ENCODE measurements at regions not wholly inside any gene's neighbourhood (a gene's known extent, or its start where the extent isn't known, plus 50 kb on each side); places are given as distances from the start of the nearest gene placed in this dataset.

DNA sequence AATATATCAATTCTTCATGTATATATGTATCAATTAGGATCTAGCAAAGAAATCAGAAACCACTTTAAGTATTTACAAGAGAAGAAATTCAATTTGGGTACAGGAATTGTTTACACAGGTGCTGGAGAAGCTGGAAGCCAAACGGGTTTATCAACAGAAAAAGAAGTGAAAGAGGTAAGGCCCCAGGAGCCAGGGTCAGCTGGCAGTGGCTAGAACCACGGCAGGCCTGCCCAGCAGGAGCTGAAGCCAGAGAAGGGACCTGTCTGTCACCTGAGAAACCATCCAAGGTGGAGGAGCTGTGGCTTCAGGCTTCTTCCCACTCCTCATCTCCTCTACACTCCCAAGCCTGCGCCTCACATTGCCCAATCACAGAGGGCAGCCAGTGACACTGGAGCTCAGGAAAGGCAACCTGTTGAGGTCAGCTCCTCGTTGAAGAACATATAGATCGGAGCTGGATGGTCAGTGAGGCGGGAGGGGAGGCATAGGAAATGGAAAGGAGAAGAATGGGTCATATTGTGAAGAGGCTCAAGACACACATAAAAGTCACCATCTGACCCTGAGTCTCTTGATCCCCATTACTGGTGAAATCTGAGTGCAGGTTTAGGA is 182.6 kb downstream of the REEP3 start:
- intact Hi-C loops (cut with micrococcal nuclease), result no loop called here
- DNase-seq, result no peak
- no peak for ATAC-seq

GRCh38 chr10:63707254-63707910 is 186.2 kb downstream of the REEP3 start:
- no peak for DNase-seq
- intact Hi-C loops (cut with micrococcal nuclease), result no loop called here

DNA sequence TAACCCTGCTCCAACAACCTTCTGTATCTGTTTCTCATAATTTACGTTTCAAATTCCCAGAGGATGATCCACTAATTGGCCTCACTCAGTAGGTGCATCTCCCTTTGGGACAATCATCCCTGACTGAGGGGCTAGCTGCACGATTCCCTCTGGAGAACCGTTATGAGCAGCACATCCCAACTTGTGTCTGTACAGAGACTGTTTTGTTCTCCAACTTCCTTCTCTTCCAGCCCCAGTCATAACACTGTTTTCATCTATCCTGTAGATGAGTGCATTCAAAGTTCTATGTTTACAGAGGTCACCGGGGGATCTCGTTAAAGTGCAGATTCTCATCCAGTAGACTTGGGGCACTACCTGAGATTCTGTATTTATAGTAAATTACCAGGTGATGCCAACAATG is 187.2 kb downstream of the REEP3 start:
- intact Hi-C loops (cut with micrococcal nuclease), result no loop called here
- ATAC-seq (no peak), DNase-seq (no peak)

More at GRCh38 chr10:63707254-63707910, 186.2 kb downstream of the REEP3 start:
- ATAC-seq, result peak; percentile 53

DNA sequence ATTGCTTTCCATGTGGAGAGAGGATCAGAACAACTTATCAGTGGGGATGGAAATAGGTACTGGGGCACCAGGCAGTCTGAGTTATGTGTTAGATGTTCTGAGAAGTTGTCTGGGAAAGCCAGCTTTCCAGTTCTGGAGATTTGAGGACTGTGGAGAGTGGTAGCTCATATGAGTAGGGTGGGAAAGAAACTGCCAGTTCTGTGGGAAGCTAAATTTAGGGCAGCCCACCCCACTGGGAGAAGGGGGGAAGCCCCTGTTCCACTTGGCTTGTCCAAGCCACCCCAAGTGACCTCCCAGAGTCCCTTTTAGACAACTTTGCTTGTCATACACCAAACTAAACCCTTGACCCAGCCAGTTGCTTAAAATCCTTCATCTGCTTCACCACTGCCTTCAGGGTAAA is 189.5 kb downstream of the REEP3 start:
- ATAC-seq, result peak; percentile 9
- no peak for DNase-seq
- intact Hi-C loops (cut with micrococcal nuclease), result loop anchor here (10.0 kb wide), 1 partner anchor 76 kb away; no protein-coding TSS in a partner anchor

DNA sequence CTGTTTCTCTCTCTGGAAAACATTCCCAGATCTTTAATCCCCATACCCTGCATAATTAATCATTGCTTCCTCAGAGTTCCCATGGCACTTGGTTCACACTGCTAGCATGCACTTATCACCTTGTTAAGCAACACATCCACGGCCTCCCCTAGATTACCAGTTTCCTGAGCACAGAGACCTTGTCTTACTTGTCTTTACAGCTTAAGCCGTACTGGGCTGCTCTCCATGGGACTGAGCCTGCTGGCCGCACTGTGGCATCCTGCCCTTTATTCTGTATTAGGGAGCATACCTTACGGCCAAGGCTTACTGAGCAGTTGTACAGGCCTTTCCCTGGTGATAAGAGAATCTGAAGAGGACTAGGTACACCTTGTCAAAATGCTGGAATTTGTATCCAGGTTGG is 190.2 kb downstream of the REEP3 start:
- DNase-seq, result peak; percentile 68
- intact Hi-C loops (cut with micrococcal nuclease), result loop anchor here (10.0 kb wide), 1 partner anchor 77 kb away; no protein-coding TSS in a partner anchor
- ATAC-seq, result peak; percentile 78

GRCh38 chr10:63711867-63712716 is 190.9 kb downstream of the REEP3 start:
- intact Hi-C loops (cut with micrococcal nuclease), result loop anchor here (10.0 kb wide), 1 partner anchor 77 kb away; no protein-coding TSS in a partner anchor
- ATAC-seq, result peak; percentile 93
- DNase-seq, result peak; percentile 94

DNA sequence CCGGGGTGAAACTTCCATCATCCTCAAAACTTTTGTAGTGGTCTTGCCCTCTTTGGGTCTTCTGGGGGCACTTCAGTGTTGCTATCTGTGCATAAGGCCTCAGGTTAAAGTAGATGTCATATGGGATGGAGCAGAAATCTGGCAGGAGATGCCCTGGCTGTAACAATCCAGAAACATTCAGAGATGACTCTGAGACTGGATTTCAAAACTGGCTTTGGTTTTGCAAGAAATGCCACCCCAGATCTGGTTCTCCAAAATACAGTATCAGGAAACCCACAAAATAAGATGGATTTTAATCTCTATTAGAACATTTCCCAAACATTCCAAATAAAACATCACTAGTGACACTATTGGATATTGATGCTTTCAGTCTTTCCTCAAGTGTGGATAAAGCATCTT is 191.5 kb downstream of the REEP3 start:
- intact Hi-C loops (cut with micrococcal nuclease), result loop anchor here (10.0 kb wide), 1 partner anchor 78 kb away; no protein-coding TSS in a partner anchor
- no peak for DNase-seq
- ATAC-seq, result no peak

GRCh38 chr10:63713191-63714144 is 192.3 kb downstream of the REEP3 start:
- intact Hi-C loops (cut with micrococcal nuclease), result loop anchor here (10.0 kb wide), 1 partner anchor 79 kb away; no protein-coding TSS in a partner anchor
- DNase-seq, result peak; percentile 88
- ATAC-seq, result peak; percentile 55

GRCh38 chr10:63716016-63716580 is 194.9 kb downstream of the REEP3 start:
- intact Hi-C loops (cut with micrococcal nuclease), result loop anchor here (10.0 kb wide), 1 partner anchor 81 kb away; no protein-coding TSS in a partner anchor
- ATAC-seq (no peak), DNase-seq (no peak)

DNA sequence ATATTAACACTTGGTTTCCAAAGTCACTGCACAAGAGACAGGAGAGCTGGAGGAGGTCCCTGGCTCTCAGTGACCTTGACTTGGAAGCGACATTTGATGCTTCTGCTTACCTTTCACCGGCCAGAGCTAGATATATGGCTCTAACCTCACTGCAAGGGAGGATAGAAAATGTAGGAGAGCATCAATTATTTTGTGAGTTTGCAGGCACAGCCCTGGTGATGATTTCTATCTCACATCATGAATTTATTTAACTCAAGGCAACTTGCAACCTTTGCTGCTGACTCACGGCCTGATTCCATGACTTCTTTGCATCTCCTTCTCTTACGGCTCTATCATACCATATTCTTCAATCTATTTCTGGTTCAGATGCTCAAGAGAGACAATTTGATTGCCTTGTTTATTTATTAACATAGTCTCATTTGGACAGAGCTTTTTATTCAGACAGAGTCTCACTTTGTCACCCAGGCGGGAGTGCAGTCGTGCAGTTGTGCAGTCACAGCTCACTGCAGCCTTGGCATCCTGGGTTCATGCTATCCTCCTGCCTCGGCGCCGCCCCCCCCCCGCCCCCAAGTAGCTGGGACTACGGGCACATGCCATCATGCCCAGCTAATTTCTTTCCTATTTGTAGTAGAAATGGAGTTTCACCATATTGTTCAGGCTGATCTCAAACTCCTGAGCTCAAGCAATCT is 196.0 kb downstream of the REEP3 start:
- intact Hi-C loops (cut with micrococcal nuclease), result loop anchor here (10.0 kb wide), 1 partner anchor 82 kb away; no protein-coding TSS in a partner anchor
- no peak for ATAC-seq
- no peak for DNase-seq

GRCh38 chr10:63718006-63718405 is 196.8 kb downstream of the REEP3 start:
- no peak for ATAC-seq
- intact Hi-C loops (cut with micrococcal nuclease), result loop anchor here (10.0 kb wide), 1 partner anchor 83 kb away; no protein-coding TSS in a partner anchor
- no peak for DNase-seq

- intact Hi-C loops (cut with micrococcal nuclease), result loop anchor here (10.0 kb wide), 1 partner anchor 84 kb away; no protein-coding TSS in a partner anchor
- ATAC-seq (no peak), DNase-seq (no peak)
Measured at GRCh38 chr10:63718421-63718820, 197.2 kb downstream of the REEP3 start.

DNA sequence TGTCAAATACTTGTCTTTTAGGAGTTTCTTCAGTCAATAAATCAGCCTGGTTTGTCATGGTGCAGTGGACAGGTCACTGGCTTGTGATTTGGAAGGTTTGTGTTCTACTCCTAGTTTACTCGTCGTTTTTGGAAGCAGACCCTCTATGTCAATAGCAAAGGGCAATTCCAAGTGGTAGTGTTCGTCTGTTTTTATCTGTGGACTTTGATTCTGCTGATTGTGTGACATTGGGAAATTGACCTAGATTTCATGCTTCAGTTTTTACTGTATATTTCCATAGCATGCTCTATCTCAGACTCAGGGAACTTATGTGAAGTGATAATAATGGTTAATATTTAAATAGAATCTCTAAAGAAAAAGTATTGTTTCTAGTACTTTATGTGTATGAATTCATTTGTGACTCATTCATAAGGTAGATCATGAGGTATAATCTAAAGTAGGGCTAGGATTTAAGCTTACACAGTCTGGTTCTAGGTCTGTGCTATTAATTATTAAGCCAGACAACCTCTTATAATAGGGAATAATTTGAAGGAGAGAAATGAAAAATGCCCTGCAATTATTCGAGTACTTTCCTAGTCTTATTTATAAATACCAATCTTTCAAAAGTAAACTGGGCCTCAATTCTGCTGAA is 198.1 kb downstream of the REEP3 start:
- ATAC-seq (no peak), DNase-seq (no peak)
- intact Hi-C loops (cut with micrococcal nuclease), result loop anchor here (10.0 kb wide), 1 partner anchor 85 kb away; no protein-coding TSS in a partner anchor

DNA sequence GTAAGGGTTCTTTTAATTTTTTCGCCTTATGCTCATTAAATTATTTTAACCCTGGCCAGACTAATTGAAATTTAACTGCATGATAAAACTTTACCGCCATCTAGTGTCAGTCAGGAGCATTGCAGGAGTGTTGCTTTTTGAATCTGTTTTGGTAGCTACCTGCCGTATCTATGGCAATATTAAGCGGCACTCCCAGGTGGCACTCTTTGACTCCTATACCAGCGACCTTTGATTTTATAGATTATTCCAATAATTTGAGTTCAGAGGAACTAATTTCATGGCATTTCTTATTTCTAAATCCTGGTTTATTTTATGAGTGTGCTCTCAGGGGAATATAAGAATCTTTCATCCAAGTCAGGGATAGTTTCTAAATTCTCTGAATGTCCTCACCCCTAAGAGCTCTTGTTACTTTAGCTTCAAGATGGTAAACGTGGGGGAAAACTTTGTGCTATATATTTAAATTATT is 198.9 kb downstream of the REEP3 start:
- DNase-seq, result no peak
- intact Hi-C loops (cut with micrococcal nuclease), result loop anchor here (10.0 kb wide), 1 partner anchor 555 kb away; no protein-coding TSS in a partner anchor
- ATAC-seq, result peak; percentile 50

DNA sequence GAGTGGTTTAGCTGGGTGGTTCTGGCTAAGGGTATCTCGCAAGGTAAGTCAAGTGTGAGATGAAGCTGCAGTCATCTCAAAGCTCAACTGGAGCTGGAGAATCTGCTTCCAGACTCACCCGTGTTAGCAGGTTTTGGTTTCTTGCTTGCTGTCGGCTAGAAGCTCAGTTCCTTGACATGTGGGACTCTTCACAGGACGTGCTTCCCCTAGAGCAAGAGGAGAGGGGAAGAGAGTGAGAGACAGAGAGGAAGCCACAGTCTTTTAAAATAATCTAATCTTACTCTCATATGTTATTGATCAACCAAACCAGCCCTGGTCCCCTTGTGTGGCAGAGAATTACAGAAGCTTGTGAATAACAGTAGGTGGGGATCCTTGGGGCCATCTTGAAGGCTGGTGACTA is 199.5 kb downstream of the REEP3 start:
- ATAC-seq (no peak), DNase-seq (no peak)
- intact Hi-C loops (cut with micrococcal nuclease), result loop anchor here (10.0 kb wide), 1 partner anchor 556 kb away; no protein-coding TSS in a partner anchor

DNA sequence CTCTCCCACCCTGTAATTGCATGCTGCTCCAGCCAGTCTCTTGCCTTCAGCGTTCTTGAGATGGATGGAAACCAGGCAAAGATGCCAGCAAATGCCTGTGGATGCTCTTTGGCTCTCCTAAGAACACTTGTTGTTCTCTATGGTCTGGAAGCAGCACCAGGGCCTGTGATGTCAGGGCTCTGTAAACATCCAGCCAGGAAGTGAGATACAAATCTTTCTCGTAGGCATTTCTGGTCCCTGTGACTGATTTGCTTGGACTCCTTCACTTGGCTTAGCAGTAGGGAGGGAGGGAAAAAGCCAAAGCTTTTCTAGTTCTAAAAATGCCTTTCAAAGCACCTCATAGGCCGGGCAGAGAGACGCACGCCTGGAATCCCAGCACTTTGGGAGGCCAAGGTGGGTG is 201.3 kb downstream of the REEP3 start:
- ATAC-seq (peak; percentile 69), DNase-seq (no peak)
- intact Hi-C loops (cut with micrococcal nuclease), result loop anchor here (10.0 kb wide), 1 partner anchor 558 kb away; no protein-coding TSS in a partner anchor

DNA sequence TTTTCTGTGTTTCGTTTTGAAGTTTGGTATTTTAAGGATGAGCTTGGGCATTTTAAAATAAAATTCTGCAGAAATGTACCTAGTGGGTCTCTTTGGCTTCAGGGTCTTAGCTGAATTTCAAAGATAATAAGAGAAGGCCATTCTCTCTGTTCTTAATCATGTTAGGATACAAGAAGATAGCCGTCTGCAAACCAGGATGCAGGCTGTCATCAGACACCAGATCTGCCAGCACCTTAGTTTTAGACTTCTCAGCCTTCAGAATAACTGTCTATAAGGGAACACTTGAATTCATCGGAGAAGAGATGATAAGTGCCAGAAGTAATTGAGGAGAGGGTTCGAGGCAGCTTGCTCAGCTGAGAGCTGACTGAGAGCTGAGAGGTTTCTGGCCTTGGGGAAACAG is 202.1 kb downstream of the REEP3 start:
- ATAC-seq (no peak), DNase-seq (no peak)
- intact Hi-C loops (cut with micrococcal nuclease), result loop anchor here (10.0 kb wide), 1 partner anchor 559 kb away; no protein-coding TSS in a partner anchor

All from left ventricle myocardium superior (tissue), 1 donor.